Right lobe of liver (tissue), 6 donors: ENCODE measurements at regions not wholly inside any gene's neighbourhood (a gene's known extent, or its start where the extent isn't known, plus 50 kb on each side); places are given as distances from the start of the nearest gene placed in this dataset.
"Not testable (repeated sequence)": the region's sequence is repeated elsewhere in the genome, so short reads cannot be mapped to it uniquely, and the experiment has no call there.

Experiments
- ATAC-seq, 4 donors: fragments of 200-7000 bp; cut with Tn5 transposase; one replicate each; pipeline ENCODE4 v1.9.1; 2020; ENCODE audit warnings: mild to moderate bottlenecking in 4 of 4, moderate library complexity in 4 of 4
- DNase-seq, 3 donors: peaks; one replicate each; pipeline ENCODE4 v3.0.0-alpha.2; 2020
- H3K27ac ChIP-seq, 3 donors: fragments of 200-600 bp; one replicate each; pipeline ENCODE4 v1.8.0; 2022
- H3K27me3 ChIP-seq, 2 donors: fragments of 200-600 bp; one replicate each; pipeline ENCODE4 v1.8.0; 2022
- H3K36me3 ChIP-seq, 4 donors: fragments of 200-600 bp; sonication (generic) in 1 of 4; one replicate each; pipeline versions ENCODE4 v1.5.1 to v1.8.0; 2017 to 2022; ENCODE audit warnings: control low read depth in 1 of 4
- H3K4me1 ChIP-seq, 4 donors: fragments of 200-600 bp; sonication (generic) in 1 of 4; one replicate each; pipeline versions ENCODE4 v1.5.1 to v1.8.0; 2017 to 2022; ENCODE audit warnings: control low read depth in 1 of 4
- H3K4me3 ChIP-seq, 3 donors: fragments of 200-600 bp; one replicate each; pipeline ENCODE4 v1.8.0; 2022
- H3K9me3 ChIP-seq, 4 donors: fragments of 200-600 bp; sonication (generic) in 1 of 4; one replicate each; pipeline versions ENCODE4 v1.5.1 to v1.8.0; 2017 to 2022; ENCODE audit warnings: control low read depth in 1 of 4
- POLR2A ChIP-seq: fragments of 450-650 bp; IDR thresholded peaks from one replicate; pipeline ENCODE4 v1.6.1; 2017; ENCODE audit warnings: antibody characterized with exemption, mild to moderate bottlenecking
- WGBS: methylation state at CpG from one replicate; pipeline ENCODE4 v1.1.6; 2018; ENCODE audit warnings: low coverage, low lambda C conversion rate; ENCODE audit not compliant: insufficient coverage; ENCODE audit errors: missing lambda C conversion rate; 5-methylcytosine and 5-hydroxymethylcytosine counted together
- intact Hi-C, 2 donors: fragments of 100-400 bp; cut with DNase I; formaldehyde crosslinking; loops; one replicate each; pipeline versions ENCODE4 v1.11.2 to v1.14.1; 2022
- TF ChIP-seq, protein P1 (sequence below), 4 donors: fragments of 200-600 bp in 3 of 4; fragments of 450-650 bp in 1 of 4; IDR thresholded peaks; one replicate each; pipeline versions ENCODE4 v1.5.1 to v1.8.0; 2016 to 2022; ENCODE audit warnings: antibody characterized with exemption in 4 of 4, mild to moderate bottlenecking in 2 of 4
- donor health status: DM: no; HTN: yes; CAD: no.
- donor health status: DM: no; HTN: no; CAD: no.
- donor health status: DM: no; HTN: no; CAD: no.
- donor health status: DM: no; HTN: yes; CAD: no.
- donor health status: DM: no; HTN: yes; CAD: no.

DNA sequence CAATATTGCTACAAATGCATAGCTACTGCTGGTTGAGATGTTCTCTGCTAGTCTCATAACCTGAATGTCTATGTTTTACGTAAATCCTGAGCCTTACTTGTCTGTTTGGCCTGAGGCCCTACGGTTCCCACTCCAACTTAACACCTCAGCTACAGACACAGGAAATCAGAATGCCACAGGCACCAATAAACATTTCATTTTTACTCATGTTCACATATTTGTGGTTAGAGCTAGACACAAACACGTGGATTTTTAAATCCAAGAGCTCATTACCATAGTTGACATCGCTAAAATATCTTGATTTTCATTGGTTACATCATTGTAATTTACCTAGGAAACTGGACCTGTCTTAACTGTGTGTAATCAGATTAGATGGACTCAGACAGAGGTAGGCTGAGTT, 263.8 kb upstream of the CDH19 start:
- no peak overlapping the region for H3K4me3 ChIP-seq
- H3K9me3 ChIP-seq, result no peaks in the 10 kb centered on the region
- no peaks in the 10 kb centered on the region for H3K27me3 ChIP-seq
- intact Hi-C loops, result no loop called here
- no peak overlapping the region for H3K27ac ChIP-seq
- no peak for DNase-seq
- ATAC-seq, result no peak
- 55% methylated on average over 4 of the region's 4 CpGs for WGBS
- no peaks in the 10 kb centered on the region for H3K36me3 ChIP-seq
- TF ChIP-seq, protein P1, sequence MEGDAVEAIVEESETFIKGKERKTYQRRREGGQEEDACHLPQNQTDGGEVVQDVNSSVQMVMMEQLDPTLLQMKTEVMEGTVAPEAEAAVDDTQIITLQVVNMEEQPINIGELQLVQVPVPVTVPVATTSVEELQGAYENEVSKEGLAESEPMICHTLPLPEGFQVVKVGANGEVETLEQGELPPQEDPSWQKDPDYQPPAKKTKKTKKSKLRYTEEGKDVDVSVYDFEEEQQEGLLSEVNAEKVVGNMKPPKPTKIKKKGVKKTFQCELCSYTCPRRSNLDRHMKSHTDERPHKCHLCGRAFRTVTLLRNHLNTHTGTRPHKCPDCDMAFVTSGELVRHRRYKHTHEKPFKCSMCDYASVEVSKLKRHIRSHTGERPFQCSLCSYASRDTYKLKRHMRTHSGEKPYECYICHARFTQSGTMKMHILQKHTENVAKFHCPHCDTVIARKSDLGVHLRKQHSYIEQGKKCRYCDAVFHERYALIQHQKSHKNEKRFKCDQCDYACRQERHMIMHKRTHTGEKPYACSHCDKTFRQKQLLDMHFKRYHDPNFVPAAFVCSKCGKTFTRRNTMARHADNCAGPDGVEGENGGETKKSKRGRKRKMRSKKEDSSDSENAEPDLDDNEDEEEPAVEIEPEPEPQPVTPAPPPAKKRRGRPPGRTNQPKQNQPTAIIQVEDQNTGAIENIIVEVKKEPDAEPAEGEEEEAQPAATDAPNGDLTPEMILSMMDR (IDR thresholded peaks at IDR 0.05), result no peak
- no peak for TF ChIP-seq POLR2A
- H3K4me1 ChIP-seq, result peaks cover 0 to 6% (median 0%) of the 10 kb centered on the region in 4 donors

DNA sequence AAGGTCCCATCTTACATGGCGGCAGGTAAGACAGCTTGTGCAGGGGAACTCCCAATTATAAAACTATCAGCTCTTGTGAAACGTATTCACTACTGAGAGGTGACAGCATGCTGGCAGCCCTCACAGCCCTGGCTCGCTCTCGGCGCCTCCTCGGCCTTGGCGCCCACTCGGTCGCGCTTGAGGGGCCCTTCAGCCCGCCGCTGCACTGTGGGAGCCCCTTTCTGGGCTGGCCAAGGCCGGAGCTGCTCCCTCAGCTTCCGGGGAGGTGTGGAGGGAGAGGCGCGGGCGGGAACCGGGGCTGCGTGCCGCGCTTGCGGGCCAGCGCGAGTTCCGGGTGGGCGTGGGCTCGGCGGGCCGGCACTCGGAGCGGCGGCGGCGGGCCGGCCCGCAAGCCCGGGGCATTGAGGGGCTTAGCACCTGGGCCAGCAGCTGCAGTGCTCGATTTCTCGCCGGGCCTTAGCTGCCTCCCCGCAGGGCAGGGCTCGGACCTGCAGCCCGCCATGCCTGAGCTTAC, 262.6 kb upstream of the CDH19 start:
- DNase-seq, intact Hi-C loops, H3K36me3 ChIP-seq, ATAC-seq, H3K9me3 ChIP-seq, H3K27me3 ChIP-seq, H3K4me1 ChIP-seq, H3K27ac ChIP-seq, H3K4me3 ChIP-seq: not testable (repeated sequence)
- 95% methylated on average over 7 of the region's 43 CpGs for WGBS

DNA sequence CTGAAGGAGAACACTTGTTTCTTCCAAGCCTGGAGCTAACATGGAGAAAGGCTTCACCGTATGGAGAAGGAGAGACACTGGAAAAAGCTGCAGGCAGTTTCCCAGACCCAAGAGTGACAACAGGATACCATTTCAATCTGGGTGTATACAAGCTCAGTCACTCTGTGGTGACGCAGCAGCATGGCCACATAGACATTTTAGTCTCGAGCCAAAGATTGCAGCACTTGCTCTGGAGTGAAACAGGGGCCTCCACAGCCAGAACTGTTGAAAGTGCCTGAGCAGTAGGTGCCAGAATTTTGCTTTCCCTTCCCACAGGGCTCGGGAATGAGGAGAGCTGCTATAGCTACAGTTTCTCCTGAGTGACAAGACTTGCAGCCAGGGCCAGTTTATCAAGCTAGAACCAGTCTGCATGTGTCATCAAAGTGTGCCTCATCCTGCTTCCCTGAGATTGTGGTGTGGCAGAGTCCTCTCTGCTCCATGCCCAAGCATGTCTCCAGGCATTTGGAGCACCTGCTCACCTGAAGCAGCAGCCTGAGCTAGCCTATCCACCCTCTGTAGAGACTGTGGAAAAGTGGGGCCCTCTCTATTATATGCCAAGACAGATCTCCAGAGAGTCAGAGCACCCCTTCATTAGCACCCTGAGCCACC, 234.6 kb upstream of the CDH19 start:
- Histone ChIP-seq H3K36me3 (no peaks in the 10 kb centered on the region), H3K4me3 (no peak overlapping the region), H3K9me3 (no peaks in the 10 kb centered on the region), H3K27ac (no peak overlapping the region), H3K27me3 (no peaks in the 10 kb centered on the region), H3K4me1 (no peaks in the 10 kb centered on the region)
- intact Hi-C loops, result no loop called here
- no peak for ATAC-seq
- DNase-seq, result no peak
- TF ChIP-seq POLR2A, result no peak
- TF ChIP-seq, protein P1 (IDR thresholded peaks at IDR 0.05), result no peak
- WGBS, result 63% methylated on average over 1 of the region's 4 CpGs

DNA sequence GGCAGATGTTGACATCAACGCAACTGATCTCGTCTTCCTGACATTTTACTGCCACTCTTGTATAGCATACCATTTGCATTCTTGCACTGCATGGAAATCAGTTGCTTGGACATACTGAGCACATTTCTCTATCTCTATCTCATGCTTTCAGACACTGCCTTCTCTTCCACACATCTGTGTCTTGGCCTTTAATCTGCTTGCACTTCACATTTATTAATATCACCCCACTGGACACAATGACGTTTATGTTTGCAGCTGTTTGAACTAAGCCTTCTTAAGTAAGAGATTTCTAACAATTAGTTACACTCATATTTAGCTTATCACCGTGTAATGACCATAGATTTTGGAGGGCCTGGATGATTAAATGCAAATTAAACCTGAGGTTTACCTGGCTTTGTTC, 229.8 kb upstream of the CDH19 start:
- ATAC-seq, result no peak
- H3K4me1 ChIP-seq, result no peaks in the 10 kb centered on the region
- intact Hi-C loops, result no loop called here
- H3K4me3 ChIP-seq, result no peak overlapping the region
- H3K27ac ChIP-seq, result no peak overlapping the region
- DNase-seq, result no peak
- TF ChIP-seq POLR2A, result no peak
- TF ChIP-seq, protein P1 (IDR thresholded peaks at IDR 0.05), result no peak
- WGBS, result 49% methylated on average over 4 of the region's 4 CpGs
- H3K36me3 ChIP-seq, result no peaks in the 10 kb centered on the region
- no peaks in the 10 kb centered on the region for H3K27me3 ChIP-seq
- no peaks in the 10 kb centered on the region for H3K9me3 ChIP-seq

DNA sequence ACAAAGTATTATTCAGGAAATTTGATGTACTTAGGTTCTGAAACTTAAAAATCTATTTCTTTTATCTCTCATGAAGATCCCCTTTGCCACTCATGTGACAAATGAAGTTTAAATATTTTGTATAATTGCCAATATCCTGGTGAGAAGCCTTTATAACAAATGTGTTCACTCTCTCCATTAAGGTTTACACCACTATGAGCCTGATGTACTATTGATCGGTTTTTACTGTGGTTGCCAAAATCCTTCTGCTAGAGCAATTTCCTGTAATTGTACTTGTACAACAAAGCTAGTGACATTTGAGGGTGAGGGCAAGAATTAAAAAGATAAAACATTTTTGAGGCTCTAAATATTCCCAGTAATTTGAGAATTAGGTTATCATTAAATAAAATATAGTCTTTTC, 222.3 kb upstream of the CDH19 start:
- H3K4me3 ChIP-seq, result no peak overlapping the region
- ATAC-seq, result peak; percentile 59 to 90 (median 76)
- 14% methylated on average over 1 of the region's 1 CpG for WGBS

More for the DNA sequence above, 222.3 kb upstream of the CDH19 start:
- Histone ChIP-seq H3K9me3 (no peaks in the 10 kb centered on the region), H3K4me1 (peaks cover 0 to 5% (median 0%) of the 10 kb centered on the region in 4 donors), H3K27me3 (no peaks in the 10 kb centered on the region), H3K27ac (no peak overlapping the region), H3K36me3 (no peaks in the 10 kb centered on the region)
- intact Hi-C loops, result no loop called here
- TF ChIP-seq, protein P1 (IDR thresholded peaks at IDR 0.05), result no peak
- no peak for TF ChIP-seq POLR2A
- no peak for DNase-seq
